ENCODE measurements at regions not wholly inside any gene's neighbourhood (a gene's known extent, or its start where the extent isn't known, plus 50 kb on each side); places are given as distances from the start of the nearest gene placed in this dataset.

DNA sequence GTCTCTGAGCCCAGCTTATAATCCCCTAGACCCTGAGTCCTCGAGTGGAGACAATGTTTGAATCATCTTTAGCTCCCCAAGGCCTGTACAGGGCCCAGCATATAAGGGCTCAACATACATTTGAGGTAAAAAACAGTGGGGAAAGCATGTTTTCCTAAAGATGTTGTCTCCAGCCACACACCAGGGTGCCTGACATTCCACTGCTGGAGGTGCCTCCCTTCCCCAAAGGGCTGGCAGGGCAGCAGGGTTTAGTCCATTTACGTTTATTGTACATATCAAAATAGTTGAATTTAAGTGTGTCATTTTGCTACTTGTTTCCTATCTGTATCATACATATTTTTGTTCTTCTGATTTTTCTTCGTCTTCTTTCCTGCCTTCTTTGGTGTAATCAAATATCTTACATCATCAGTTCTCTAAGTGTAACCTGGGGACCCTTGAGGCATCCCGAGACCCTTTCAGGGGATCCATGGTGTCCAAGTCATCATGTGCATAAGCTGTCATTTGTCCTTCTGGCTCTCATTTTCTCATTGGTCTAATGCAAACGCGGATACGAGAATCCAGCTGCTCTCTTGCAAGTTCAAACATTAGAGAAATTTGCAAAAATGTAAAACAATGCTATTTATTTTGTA is 101.6 kb downstream of the PDGFA start:
- no peaks in the 10 kb centered on the region for H3K36me3 ChIP-seq (ENCODE audit: control insufficient read depth, insufficient read depth, low read length)
- DNase-seq: peak; percentile 13
- 93 to 97% methylated on average over 6 of the region's 7 CpGs for WGBS, 2 experiments (ENCODE audit: insufficient coverage in 1 of 2, insufficient read length in 1 of 2)
- H3K4me3 Mint-ChIP-seq: no peak overlapping the region
- no peak overlapping the region for H3K27ac Mint-ChIP-seq
- H3K4me1 Mint-ChIP-seq: no peaks in the 10 kb centered on the region
- peaks cover 3% of the 10 kb centered on the region for H3K27me3 Mint-ChIP-seq (ENCODE audit: insufficient read depth)
- H3K9me3 ChIP-seq (ENCODE audit: control insufficient read depth, low read length): peaks cover 9% of the 10 kb centered on the region
- H3K9me3 Mint-ChIP-seq: peaks cover 19% of the 10 kb centered on the region
- no peak overlapping the region for H3K9ac ChIP-seq (ENCODE audit: extremely low read depth, low read length, poor library complexity, severe bottlenecking)
- no peaks in the 10 kb centered on the region for H3K4me1 ChIP-seq (ENCODE audit: control insufficient read depth, insufficient read depth, low read length)
- H3K27ac ChIP-seq (ENCODE audit: low read depth, low read length): no peak overlapping the region
- no peaks in the 10 kb centered on the region for H3K27me3 ChIP-seq (ENCODE audit: control insufficient read depth, insufficient read depth, low read length, poor library complexity, severe bottlenecking)
- TF ChIP-seq, protein P1, sequence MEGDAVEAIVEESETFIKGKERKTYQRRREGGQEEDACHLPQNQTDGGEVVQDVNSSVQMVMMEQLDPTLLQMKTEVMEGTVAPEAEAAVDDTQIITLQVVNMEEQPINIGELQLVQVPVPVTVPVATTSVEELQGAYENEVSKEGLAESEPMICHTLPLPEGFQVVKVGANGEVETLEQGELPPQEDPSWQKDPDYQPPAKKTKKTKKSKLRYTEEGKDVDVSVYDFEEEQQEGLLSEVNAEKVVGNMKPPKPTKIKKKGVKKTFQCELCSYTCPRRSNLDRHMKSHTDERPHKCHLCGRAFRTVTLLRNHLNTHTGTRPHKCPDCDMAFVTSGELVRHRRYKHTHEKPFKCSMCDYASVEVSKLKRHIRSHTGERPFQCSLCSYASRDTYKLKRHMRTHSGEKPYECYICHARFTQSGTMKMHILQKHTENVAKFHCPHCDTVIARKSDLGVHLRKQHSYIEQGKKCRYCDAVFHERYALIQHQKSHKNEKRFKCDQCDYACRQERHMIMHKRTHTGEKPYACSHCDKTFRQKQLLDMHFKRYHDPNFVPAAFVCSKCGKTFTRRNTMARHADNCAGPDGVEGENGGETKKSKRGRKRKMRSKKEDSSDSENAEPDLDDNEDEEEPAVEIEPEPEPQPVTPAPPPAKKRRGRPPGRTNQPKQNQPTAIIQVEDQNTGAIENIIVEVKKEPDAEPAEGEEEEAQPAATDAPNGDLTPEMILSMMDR (conservative IDR thresholded peaks at IDR 0.05): no peak
- H3K36me3 Mint-ChIP-seq (ENCODE audit: low read depth): no peaks in the 10 kb centered on the region
- H3K4me3 ChIP-seq (ENCODE audit: low read length): no peak overlapping the region

DNA sequence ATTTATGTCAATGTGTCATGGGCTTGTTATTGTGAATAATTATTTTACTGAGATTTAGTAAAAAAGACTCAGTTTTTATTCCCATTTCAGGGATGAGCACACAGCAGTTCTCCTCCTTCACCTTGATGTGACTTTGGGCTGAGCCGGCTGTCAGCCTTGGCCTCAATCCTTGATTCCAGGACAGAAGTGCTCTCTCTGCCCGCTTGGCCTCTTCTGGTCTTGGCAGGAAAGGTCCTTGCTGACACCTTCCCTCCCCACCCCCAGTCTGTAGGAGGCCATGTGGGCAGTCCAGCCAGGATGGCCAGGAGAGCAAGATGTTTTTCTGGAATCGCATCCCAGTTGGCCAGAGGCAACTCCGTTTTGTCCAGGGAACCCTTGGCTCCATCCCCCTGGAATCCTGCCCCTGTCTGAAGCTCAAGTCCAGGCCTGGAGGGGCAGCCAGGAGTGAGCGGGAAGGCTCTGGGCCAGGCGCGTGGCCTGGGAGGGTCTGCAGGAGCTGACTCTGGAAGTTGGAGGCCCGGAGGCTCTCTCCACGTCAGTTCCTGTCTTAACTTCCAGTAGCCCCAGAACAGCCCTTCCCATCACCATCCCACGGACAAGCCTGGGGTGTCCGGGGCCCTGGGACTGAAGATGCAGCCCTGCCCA is 100.9 kb downstream of the PDGFA start:
- Mint-ChIP-seq H3K9me3 (peaks cover 19% of the 10 kb centered on the region), H3K4me3 (no peak overlapping the region)
- H3K9me3 ChIP-seq (ENCODE audit: control insufficient read depth, low read length): peaks cover 9% of the 10 kb centered on the region

DNA sequence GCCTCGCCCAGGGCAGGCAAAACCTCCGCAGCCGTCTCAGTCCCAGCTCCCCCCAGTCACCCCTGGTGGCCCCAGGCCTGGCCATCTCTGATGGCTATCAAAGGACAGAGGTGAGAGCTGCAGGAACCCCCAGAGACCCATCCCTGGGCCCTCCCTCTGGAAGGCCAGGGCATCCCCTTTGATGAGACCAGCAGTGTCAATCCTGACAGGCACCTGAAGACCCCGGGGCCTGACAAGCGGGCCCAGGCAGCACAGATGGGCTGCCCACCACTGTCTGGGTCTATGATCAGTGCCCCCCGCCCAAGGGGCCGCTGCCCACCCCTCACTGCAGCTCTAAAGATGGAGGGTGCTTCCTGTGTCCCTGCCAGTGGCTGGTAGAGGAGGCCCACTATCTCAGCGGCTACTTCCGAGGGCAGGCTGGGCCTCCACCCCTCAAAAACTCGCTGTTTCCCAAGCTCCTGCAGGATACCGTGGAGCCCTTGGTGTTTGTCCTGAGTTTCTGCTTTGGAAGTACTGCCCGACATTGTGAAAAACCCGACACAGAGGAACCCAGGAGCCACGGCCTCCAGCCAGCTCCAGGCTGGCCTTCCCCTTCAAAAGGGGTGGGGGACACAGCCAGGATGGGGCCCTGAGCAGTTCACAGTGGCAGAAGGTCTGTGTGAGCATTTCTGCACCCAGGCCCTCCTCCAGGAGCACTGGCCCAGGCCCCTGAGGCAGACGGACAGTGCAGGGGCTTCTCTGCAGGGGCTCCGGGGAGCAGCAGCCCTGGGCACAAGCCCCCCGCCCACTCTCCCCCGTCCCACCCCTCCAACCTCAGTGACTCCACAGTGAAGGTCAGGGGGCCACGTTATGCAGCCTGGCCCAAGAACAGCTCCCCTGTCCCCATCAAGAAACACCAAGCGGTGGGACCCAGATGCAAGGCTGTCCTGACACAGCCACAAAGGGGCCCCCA is 99.2 kb downstream of the PDGFA start:
- Mint-ChIP-seq H3K9me3 (peaks cover 19% of the 10 kb centered on the region), H3K4me3 (no peak overlapping the region), H3K36me3 (ENCODE audit: low read depth) (no peaks in the 10 kb centered on the region), H3K27ac (no peak overlapping the region), H3K4me1 (no peaks in the 10 kb centered on the region), H3K27me3 (ENCODE audit: insufficient read depth) (peaks cover 3% of the 10 kb centered on the region)
- WGBS, 2 experiments (ENCODE audit: insufficient coverage in 1 of 2, insufficient read length in 1 of 2): 80 to 85% methylated on average over 8 to 20 of the region's 20 CpGs
- no peak for DNase-seq
- Histone ChIP-seq H3K36me3 (ENCODE audit: control insufficient read depth, insufficient read depth, low read length) (no peaks in the 10 kb centered on the region), H3K9me3 (ENCODE audit: control insufficient read depth, low read length) (peaks cover 9% of the 10 kb centered on the region), H3K27me3 (ENCODE audit: control insufficient read depth, insufficient read depth, low read length, poor library complexity, severe bottlenecking) (no peaks in the 10 kb centered on the region), H3K27ac (ENCODE audit: low read depth, low read length) (no peak overlapping the region), H3K9ac (ENCODE audit: extremely low read depth, low read length, poor library complexity, severe bottlenecking) (no peak overlapping the region), H3K4me1 (ENCODE audit: control insufficient read depth, insufficient read depth, low read length) (no peaks in the 10 kb centered on the region), H3K4me3 (ENCODE audit: low read length) (no peak overlapping the region)
- TF ChIP-seq, protein P1 (conservative IDR thresholded peaks at IDR 0.05): no peak

More for the DNA sequence above, 100.9 kb downstream of the PDGFA start:
- Histone ChIP-seq H3K4me3 (ENCODE audit: low read length) (no peak overlapping the region), H3K36me3 (ENCODE audit: control insufficient read depth, insufficient read depth, low read length) (no peaks in the 10 kb centered on the region), H3K9ac (ENCODE audit: extremely low read depth, low read length, poor library complexity, severe bottlenecking) (no peak overlapping the region), H3K4me1 (ENCODE audit: control insufficient read depth, insufficient read depth, low read length) (no peaks in the 10 kb centered on the region), H3K27me3 (ENCODE audit: control insufficient read depth, insufficient read depth, low read length, poor library complexity, severe bottlenecking) (no peaks in the 10 kb centered on the region), H3K27ac (ENCODE audit: low read depth, low read length) (no peak overlapping the region)
- 96 to 97% methylated on average over 5 to 11 of the region's 11 CpGs for WGBS, 2 experiments (ENCODE audit: insufficient coverage in 1 of 2, insufficient read length in 1 of 2)
- Mint-ChIP-seq H3K27me3 (ENCODE audit: insufficient read depth) (peaks cover 3% of the 10 kb centered on the region), H3K27ac (no peak overlapping the region), H3K36me3 (ENCODE audit: low read depth) (no peaks in the 10 kb centered on the region), H3K4me1 (no peaks in the 10 kb centered on the region)
- DNase-seq: peak; percentile 39
- TF ChIP-seq, protein P1 (conservative IDR thresholded peaks at IDR 0.05): no peak

All from endodermal cell (in vitro differentiated cells).